Bronchial epithelial cell (primary cell): ENCODE measurements at regions not wholly inside any gene's neighbourhood (a gene's known extent, or its start where the extent isn't known, plus 50 kb on each side); places are given as distances from the start of the nearest gene placed in this dataset.

Source experiments
- DNase-seq: peaks from one replicate; pipeline ENCODE4 v3.0.0-alpha.2; 2010; ENCODE audit warnings: low read depth
- FAIRE-seq: peaks from 2 replicates; lab custom pipeline; 2011; peaks lifted over from hg19 to GRCh38; lab: Jason Lieb, UNC
- H3K27me3 ChIP-seq: 2 replicates; pipeline ENCODE4 v1.5.1; 2011; ENCODE audit warnings: low read length; ENCODE audit not compliant: control insufficient read depth, insufficient read depth
- H3K36me3 ChIP-seq: 2 replicates; pipeline ENCODE4 v1.5.1; 2011; ENCODE audit warnings: low read length; ENCODE audit not compliant: control insufficient read depth, insufficient read depth
- H3K4me3 ChIP-seq: 2 replicates; pipeline ENCODE4 v1.5.1; 2011; ENCODE audit warnings: mild to moderate bottlenecking, low read depth, low read length, control low read depth
- CTCF ChIP-seq: IDR thresholded peaks from 2 replicates; pipeline ENCODE4 v1.5.1; 2011; ENCODE audit warnings: mild to moderate bottlenecking, moderate library complexity, low read length, control low read depth, inconsistent platforms; ENCODE audit not compliant: insufficient read depth, severe bottlenecking

DNA sequence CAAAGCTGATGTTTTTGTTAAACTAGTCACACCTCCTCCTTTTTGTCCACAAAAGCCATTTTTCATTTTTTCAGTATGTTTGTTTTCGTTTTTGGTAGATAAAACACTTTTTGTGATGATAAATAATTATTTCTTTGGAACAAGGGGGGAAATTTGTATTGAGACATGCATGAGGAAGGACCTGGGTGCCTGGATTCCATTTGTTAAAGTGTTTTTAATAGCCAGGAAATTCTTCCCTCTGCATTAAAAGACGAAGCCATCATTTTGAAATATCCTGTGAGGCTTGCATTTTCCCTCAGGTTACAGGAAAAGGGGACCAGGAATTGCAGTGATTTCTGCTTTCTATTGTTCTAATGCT lies 52.1 kb upstream of the CTLA4 start:
- H3K36me3 ChIP-seq: no peaks in the 10 kb centered on the region
- no peaks in the 10 kb centered on the region for H3K27me3 ChIP-seq
- no peak overlapping the region for H3K4me3 ChIP-seq
- TF ChIP-seq CTCF: no peak
- DNase-seq (no peak), FAIRE-seq (no peak)

DNA sequence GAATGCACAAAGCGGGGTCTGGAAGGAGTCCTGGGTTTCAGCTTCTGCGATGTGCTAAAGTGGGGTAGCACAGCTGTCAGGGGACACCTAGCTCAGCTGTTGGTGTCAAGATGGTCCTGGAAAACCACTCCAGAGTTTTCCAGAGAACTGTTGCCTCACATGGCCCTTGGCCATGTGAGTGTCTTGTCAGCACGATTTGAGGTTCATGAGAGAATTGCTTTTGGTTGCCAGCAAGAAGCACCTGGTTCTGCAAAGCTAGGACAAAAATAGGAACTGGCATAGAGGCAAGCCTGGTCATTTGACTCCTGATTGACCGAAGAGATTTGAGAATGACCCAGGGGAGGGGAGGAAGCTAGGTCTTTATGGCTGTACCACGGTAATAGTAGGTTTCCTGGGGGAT lies 50.4 kb upstream of the CTLA4 start:
- DNase-seq (no peak), FAIRE-seq (no peak)
- no peak overlapping the region for H3K4me3 ChIP-seq
- H3K27me3 ChIP-seq: no peaks in the 10 kb centered on the region
- no peak for TF ChIP-seq CTCF
- H3K36me3 ChIP-seq: no peaks in the 10 kb centered on the region
